ENCODE measurements at regions not wholly inside any gene's neighbourhood (a gene's known extent, or its start where the extent isn't known, plus 50 kb on each side); places are given as distances from the start of the nearest gene placed in this dataset.
"Not testable (repeated sequence)": the region's sequence is repeated elsewhere in the genome, so short reads cannot be mapped to it uniquely, and the experiment has no call there.

- Mint-ChIP-seq H3K4me3 (no peak overlapping the region), H3K4me1 (no peaks in the 10 kb centered on the region), H3K9me3 (peaks cover 11% of the 10 kb centered on the region), H3K36me3 (no peaks in the 10 kb centered on the region), H3K27me3 (no peaks in the 10 kb centered on the region), H3K27ac (no peak overlapping the region)
These were observed 461.1 kb downstream of the ACTL7B start for GRCh38 chr9:108394726-108395125.

GRCh38 chr9:108393481-108394001 lies 462.2 kb downstream of the ACTL7B start:
- not testable (repeated sequence) for H3K27me3 Mint-ChIP-seq, H3K36me3 Mint-ChIP-seq, H3K4me1 Mint-ChIP-seq, H3K4me3 Mint-ChIP-seq, H3K9me3 Mint-ChIP-seq, H3K27ac Mint-ChIP-seq

- Mint-ChIP-seq H3K4me1 (no peaks in the 10 kb centered on the region), H3K27ac (no peak overlapping the region), H3K36me3 (no peaks in the 10 kb centered on the region), H3K9me3 (peaks cover 6% of the 10 kb centered on the region), H3K27me3 (no peaks in the 10 kb centered on the region), H3K4me3 (no peak overlapping the region)
These were observed 462.9 kb downstream of the ACTL7B start for GRCh38 chr9:108392877-108393276.

- Mint-ChIP-seq H3K27me3 (no peaks in the 10 kb centered on the region), H3K9me3 (no peaks in the 10 kb centered on the region), H3K4me1 (no peaks in the 10 kb centered on the region), H3K4me3 (no peak overlapping the region), H3K27ac (no peak overlapping the region), H3K36me3 (no peaks in the 10 kb centered on the region)
These were observed 466.7 kb downstream of the ACTL7B start for GRCh38 chr9:108389056-108389455.

GRCh38 chr9:108386859-108387384 lies 468.9 kb downstream of the ACTL7B start:
- Mint-ChIP-seq H3K36me3 (no peaks in the 10 kb centered on the region), H3K4me1 (no peaks in the 10 kb centered on the region), H3K4me3 (no peak overlapping the region), H3K27ac (no peak overlapping the region), H3K27me3 (no peaks in the 10 kb centered on the region), H3K9me3 (no peaks in the 10 kb centered on the region)

GRCh38 chr9:108386032-108386431 lies 469.8 kb downstream of the ACTL7B start:
- Mint-ChIP-seq H3K27me3 (no peaks in the 10 kb centered on the region), H3K4me3 (no peak overlapping the region), H3K4me1 (no peaks in the 10 kb centered on the region), H3K9me3 (no peaks in the 10 kb centered on the region), H3K36me3 (no peaks in the 10 kb centered on the region), H3K27ac (no peak overlapping the region)

- H3K27me3 Mint-ChIP-seq: no peaks in the 10 kb centered on the region
These were observed 472.0 kb downstream of the ACTL7B start for GRCh38 chr9:108383796-108384195.

GRCh38 chr9:108382310-108382709 lies 473.5 kb downstream of the ACTL7B start:
- no peak overlapping the region for H3K4me3 Mint-ChIP-seq
- no peaks in the 10 kb centered on the region for H3K9me3 Mint-ChIP-seq
- H3K36me3 Mint-ChIP-seq: no peaks in the 10 kb centered on the region
- no peaks in the 10 kb centered on the region for H3K4me1 Mint-ChIP-seq
- H3K27me3 Mint-ChIP-seq: no peaks in the 10 kb centered on the region
- H3K27ac Mint-ChIP-seq: no peak overlapping the region

More at GRCh38 chr9:108383796-108384195, 472.0 kb downstream of the ACTL7B start:
- Mint-ChIP-seq H3K9me3 (no peaks in the 10 kb centered on the region), H3K4me1 (no peaks in the 10 kb centered on the region), H3K4me3 (no peak overlapping the region), H3K36me3 (no peaks in the 10 kb centered on the region), H3K27ac (no peak overlapping the region)

- no peak overlapping the region for H3K27ac Mint-ChIP-seq
- no peaks in the 10 kb centered on the region for H3K36me3 Mint-ChIP-seq
- no peaks in the 10 kb centered on the region for H3K4me1 Mint-ChIP-seq
- H3K9me3 Mint-ChIP-seq: no peaks in the 10 kb centered on the region
- H3K27me3 Mint-ChIP-seq: no peaks in the 10 kb centered on the region
- H3K4me3 Mint-ChIP-seq: no peak overlapping the region
These were observed 477.9 kb downstream of the ACTL7B start for GRCh38 chr9:108377881-108378280.

- Mint-ChIP-seq H3K36me3 (no peaks in the 10 kb centered on the region), H3K4me1 (no peaks in the 10 kb centered on the region), H3K9me3 (no peaks in the 10 kb centered on the region), H3K27me3 (no peaks in the 10 kb centered on the region), H3K4me3 (no peak overlapping the region), H3K27ac (no peak overlapping the region)
These were observed 478.4 kb downstream of the ACTL7B start for GRCh38 chr9:108377382-108377781.

- H3K4me1 Mint-ChIP-seq: no peaks in the 10 kb centered on the region
These were observed 479.6 kb downstream of the ACTL7B start for GRCh38 chr9:108376140-108376539.

GRCh38 chr9:108374626-108375025 lies 481.2 kb downstream of the ACTL7B start:
- Mint-ChIP-seq H3K27ac (no peak overlapping the region), H3K27me3 (no peaks in the 10 kb centered on the region), H3K4me1 (no peaks in the 10 kb centered on the region), H3K9me3 (peaks cover 13% of the 10 kb centered on the region), H3K36me3 (no peaks in the 10 kb centered on the region), H3K4me3 (no peak overlapping the region)

More at GRCh38 chr9:108376140-108376539, 479.6 kb downstream of the ACTL7B start:
- no peaks in the 10 kb centered on the region for H3K27me3 Mint-ChIP-seq
- H3K36me3 Mint-ChIP-seq: no peaks in the 10 kb centered on the region
- no peak overlapping the region for H3K4me3 Mint-ChIP-seq
- no peak overlapping the region for H3K27ac Mint-ChIP-seq
- peaks cover 12% of the 10 kb centered on the region for H3K9me3 Mint-ChIP-seq

GRCh38 chr9:108367188-108367587 lies 488.6 kb downstream of the ACTL7B start:
- peaks cover 21% of the 10 kb centered on the region for H3K9me3 Mint-ChIP-seq
- H3K27ac Mint-ChIP-seq: no peak overlapping the region
- no peaks in the 10 kb centered on the region for H3K4me1 Mint-ChIP-seq
- H3K36me3 Mint-ChIP-seq: no peaks in the 10 kb centered on the region
- H3K27me3 Mint-ChIP-seq: no peaks in the 10 kb centered on the region
- H3K4me3 Mint-ChIP-seq: no peak overlapping the region

- H3K4me1 Mint-ChIP-seq: no peaks in the 10 kb centered on the region
- H3K27ac Mint-ChIP-seq: no peak overlapping the region
- H3K27me3 Mint-ChIP-seq: no peaks in the 10 kb centered on the region
- H3K9me3 Mint-ChIP-seq: peaks cover 10% of the 10 kb centered on the region
- H3K36me3 Mint-ChIP-seq: no peaks in the 10 kb centered on the region
- H3K4me3 Mint-ChIP-seq: no peak overlapping the region
These were observed 492.5 kb downstream of the ACTL7B start for GRCh38 chr9:108363311-108363710.

- Mint-ChIP-seq H3K9me3 (peaks cover under 1% of the 10 kb centered on the region), H3K4me1 (no peaks in the 10 kb centered on the region), H3K27ac (no peak overlapping the region), H3K4me3 (no peak overlapping the region), H3K36me3 (no peaks in the 10 kb centered on the region), H3K27me3 (no peaks in the 10 kb centered on the region)
These were observed 495.5 kb downstream of the ACTL7B start for GRCh38 chr9:108360304-108360703.

- Mint-ChIP-seq H3K4me1 (no peaks in the 10 kb centered on the region), H3K4me3 (no peak overlapping the region), H3K27ac (no peak overlapping the region), H3K36me3 (no peaks in the 10 kb centered on the region), H3K9me3 (peaks cover 4% of the 10 kb centered on the region), H3K27me3 (no peaks in the 10 kb centered on the region)
These were observed 499.0 kb downstream of the ACTL7B start for GRCh38 chr9:108356806-108357205.

GRCh38 chr9:108351571-108351970 lies 504.2 kb downstream of the ACTL7B start:
- H3K27ac Mint-ChIP-seq: no peak overlapping the region
- no peaks in the 10 kb centered on the region for H3K36me3 Mint-ChIP-seq
- no peak overlapping the region for H3K4me3 Mint-ChIP-seq
- no peaks in the 10 kb centered on the region for H3K27me3 Mint-ChIP-seq
- peaks cover 4% of the 10 kb centered on the region for H3K9me3 Mint-ChIP-seq
- no peaks in the 10 kb centered on the region for H3K4me1 Mint-ChIP-seq
